ENCODE measurements at regions not wholly inside any gene's neighbourhood (a gene's known extent, or its start where the extent isn't known, plus 50 kb on each side); places are given as distances from the start of the nearest gene placed in this dataset.

DNA sequence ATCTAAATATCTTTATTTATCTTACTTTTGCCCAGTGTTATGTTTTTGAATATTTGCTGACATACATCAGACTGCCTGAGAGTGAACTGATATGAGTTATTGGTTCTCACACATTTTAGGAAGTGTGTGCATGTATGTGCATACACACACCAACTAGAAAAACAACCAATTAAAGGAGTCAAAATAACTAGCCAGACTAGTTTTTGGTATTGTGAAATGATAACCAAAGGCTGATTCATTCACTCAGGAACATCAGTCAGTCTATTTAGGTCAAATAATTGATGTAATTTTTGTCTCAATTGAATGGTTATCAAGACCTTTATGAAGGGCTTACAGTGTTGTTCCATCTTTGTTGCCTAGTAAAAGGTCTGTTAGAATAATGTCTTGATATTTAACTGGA, 369.3 kb upstream of the VRK2 start:
- Histone ChIP-seq H3K4me1 (ENCODE audit: low read depth) (no peaks in the 10 kb centered on the region), H3K9me3 (no peaks in the 10 kb centered on the region), H3K4me3 (no peak overlapping the region), H3K36me3 (ENCODE audit: low read depth) (no peaks in the 10 kb centered on the region)
- DNase-seq = no peak
- no peak for ATAC-seq
- intact Hi-C loops (cut with DNase I, micrococcal nuclease) = no loop called here
- TF ChIP-seq, protein P1, sequence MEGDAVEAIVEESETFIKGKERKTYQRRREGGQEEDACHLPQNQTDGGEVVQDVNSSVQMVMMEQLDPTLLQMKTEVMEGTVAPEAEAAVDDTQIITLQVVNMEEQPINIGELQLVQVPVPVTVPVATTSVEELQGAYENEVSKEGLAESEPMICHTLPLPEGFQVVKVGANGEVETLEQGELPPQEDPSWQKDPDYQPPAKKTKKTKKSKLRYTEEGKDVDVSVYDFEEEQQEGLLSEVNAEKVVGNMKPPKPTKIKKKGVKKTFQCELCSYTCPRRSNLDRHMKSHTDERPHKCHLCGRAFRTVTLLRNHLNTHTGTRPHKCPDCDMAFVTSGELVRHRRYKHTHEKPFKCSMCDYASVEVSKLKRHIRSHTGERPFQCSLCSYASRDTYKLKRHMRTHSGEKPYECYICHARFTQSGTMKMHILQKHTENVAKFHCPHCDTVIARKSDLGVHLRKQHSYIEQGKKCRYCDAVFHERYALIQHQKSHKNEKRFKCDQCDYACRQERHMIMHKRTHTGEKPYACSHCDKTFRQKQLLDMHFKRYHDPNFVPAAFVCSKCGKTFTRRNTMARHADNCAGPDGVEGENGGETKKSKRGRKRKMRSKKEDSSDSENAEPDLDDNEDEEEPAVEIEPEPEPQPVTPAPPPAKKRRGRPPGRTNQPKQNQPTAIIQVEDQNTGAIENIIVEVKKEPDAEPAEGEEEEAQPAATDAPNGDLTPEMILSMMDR (IDR thresholded peaks at IDR 0.05) = no peak

DNA sequence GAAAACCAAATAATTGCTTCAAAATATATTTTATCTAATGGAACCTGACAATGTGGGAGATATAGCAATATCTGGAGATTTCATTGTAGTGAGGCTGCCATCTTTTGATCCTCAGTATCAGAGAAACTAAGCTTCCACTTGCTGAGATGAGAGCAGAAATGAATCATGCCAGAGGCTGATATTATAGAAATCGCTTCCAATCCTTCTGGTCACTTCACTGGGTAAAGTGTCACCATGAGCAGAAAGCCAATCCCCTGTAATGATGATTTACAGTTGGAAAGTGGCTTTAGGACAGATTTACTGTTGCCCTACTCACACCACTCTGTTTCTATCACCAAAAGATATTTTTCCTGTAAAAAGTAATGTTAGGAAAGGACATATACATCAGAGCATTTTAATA, 365.0 kb upstream of the VRK2 start:
- DNase-seq (no peak), ATAC-seq (no peak)
- TF ChIP-seq, protein P1 (IDR thresholded peaks at IDR 0.05) = no peak
- Histone ChIP-seq H3K4me3 (no peak overlapping the region), H3K4me1 (ENCODE audit: low read depth) (no peaks in the 10 kb centered on the region), H3K36me3 (ENCODE audit: low read depth) (no peaks in the 10 kb centered on the region), H3K9me3 (no peaks in the 10 kb centered on the region)
- intact Hi-C loops (cut with DNase I, micrococcal nuclease) = no loop called here

DNA sequence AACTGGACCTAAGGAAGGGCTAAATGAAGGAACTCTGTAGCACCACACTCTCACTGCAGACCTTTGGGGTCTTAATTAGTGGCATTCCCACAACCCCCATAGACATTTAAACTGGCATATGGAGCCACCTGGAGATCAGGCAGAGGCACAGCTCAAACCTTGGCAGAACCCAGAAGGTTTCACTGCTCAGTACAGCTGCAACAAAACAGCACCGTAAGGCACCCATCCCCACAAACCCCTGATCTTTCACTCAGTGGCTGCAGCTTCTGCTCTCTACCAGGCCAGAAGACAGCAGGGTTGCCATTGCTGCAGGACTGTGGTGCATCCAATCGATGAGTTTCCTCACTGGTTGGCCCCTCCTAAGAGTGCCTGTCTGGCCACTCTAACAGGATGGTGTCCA, 361.6 kb upstream of the VRK2 start:
- no peak for ATAC-seq
- intact Hi-C loops (cut with DNase I, micrococcal nuclease) = no loop called here
- TF ChIP-seq, protein P1 (IDR thresholded peaks at IDR 0.05) = no peak
- H3K4me1 ChIP-seq (ENCODE audit: low read depth) = no peaks in the 10 kb centered on the region
- H3K36me3 ChIP-seq (ENCODE audit: low read depth) = no peaks in the 10 kb centered on the region
- no peak for DNase-seq
- H3K9me3 ChIP-seq = peaks cover 3% of the 10 kb centered on the region
- H3K4me3 ChIP-seq = no peak overlapping the region

DNA sequence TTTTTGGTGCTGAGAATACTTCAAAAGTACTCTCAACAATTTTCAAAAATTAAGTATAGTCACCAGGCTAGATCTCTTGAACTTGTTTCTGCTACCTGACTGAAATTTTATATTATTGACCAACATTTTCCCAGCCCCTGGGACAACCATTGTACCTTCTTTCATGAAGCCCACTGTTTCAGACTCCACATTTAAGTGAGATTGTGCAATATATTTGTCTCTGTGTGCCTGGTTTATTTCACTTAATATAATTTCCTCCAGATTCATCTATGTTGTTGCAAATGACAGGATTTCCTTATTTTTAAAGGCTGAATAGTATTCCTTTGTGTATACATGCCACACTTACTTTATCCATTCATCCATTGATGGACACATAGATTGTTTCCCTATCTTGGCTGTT, 354.2 kb upstream of the VRK2 start:
- H3K4me1 ChIP-seq (ENCODE audit: low read depth) = no peaks in the 10 kb centered on the region
- H3K36me3 ChIP-seq (ENCODE audit: low read depth) = no peaks in the 10 kb centered on the region
- TF ChIP-seq, protein P1 (IDR thresholded peaks at IDR 0.05) = no peak
- no peak for ATAC-seq
- no peak overlapping the region for H3K4me3 ChIP-seq
- peaks cover 4% of the 10 kb centered on the region for H3K9me3 ChIP-seq
- no peak for DNase-seq
- intact Hi-C loops (cut with DNase I, micrococcal nuclease) = no loop called here

DNA sequence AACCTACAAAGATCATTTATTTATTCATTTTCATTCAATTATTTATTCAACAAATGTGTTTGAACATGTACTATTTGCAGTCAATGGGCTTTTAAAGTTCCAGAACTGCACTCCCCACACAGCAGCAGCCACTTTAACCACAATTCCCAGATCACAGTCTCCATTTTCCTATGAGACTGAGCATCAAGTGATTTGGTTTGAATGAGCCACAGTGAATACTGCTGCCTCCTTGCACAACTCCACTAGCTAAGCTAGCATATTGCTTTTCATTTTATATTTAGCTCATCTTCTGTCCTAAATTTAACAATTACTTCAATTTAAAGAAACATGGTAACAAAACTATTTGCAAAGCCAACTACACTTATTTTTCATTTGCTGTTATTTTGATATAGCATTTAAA, 353.4 kb upstream of the VRK2 start:
- intact Hi-C loops (cut with DNase I, micrococcal nuclease) = no loop called here
- no peak overlapping the region for H3K4me3 ChIP-seq
- H3K9me3 ChIP-seq = peaks cover 4% of the 10 kb centered on the region
- H3K4me1 ChIP-seq (ENCODE audit: low read depth) = no peaks in the 10 kb centered on the region
- no peak for ATAC-seq
- TF ChIP-seq, protein P1 (IDR thresholded peaks at IDR 0.05) = no peak
- no peaks in the 10 kb centered on the region for H3K36me3 ChIP-seq (ENCODE audit: low read depth)
- no peak for DNase-seq

DNA sequence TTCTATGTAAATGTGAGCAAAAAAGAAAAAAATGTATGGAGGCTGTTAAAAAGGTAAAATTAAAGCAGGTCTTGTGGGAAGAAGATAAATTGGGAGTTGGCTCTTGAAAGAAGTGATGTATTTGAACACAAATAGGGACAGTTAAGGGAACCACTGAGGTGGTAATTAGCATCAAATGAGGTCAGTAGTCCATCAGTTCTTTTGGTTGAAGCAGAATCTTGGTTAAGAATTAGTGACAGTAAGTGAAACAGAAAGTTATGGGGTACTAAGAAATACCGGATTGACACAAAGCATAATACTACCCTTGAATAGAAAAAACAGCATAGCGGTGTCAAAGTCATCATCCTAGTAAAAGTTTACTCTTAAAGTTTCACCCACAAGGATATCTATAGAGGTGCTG, 352.6 kb upstream of the VRK2 start:
- Histone ChIP-seq H3K36me3 (ENCODE audit: low read depth) (no peaks in the 10 kb centered on the region), H3K9me3 (peaks cover 4% of the 10 kb centered on the region), H3K4me1 (ENCODE audit: low read depth) (no peaks in the 10 kb centered on the region), H3K4me3 (no peak overlapping the region)
- intact Hi-C loops (cut with DNase I, micrococcal nuclease) = no loop called here
- ATAC-seq (no peak), DNase-seq (no peak)
- TF ChIP-seq, protein P1 (IDR thresholded peaks at IDR 0.05) = no peak
